Neural crest cell (in vitro differentiated cells): ENCODE measurements at regions not wholly inside any gene's neighbourhood (a gene's known extent, or its start where the extent isn't known, plus 50 kb on each side); places are given as distances from the start of the nearest gene placed in this dataset.

ENCODE experiments used
- DNase-seq: peaks from one replicate; pipeline ENCODE4 v3.0.0; 2021; ENCODE audit warnings: low read depth, mixed read lengths, low spot score
- H3K27ac Mint-ChIP-seq: one replicate; pipeline ENCODE4 v1.8.0; 2021; ENCODE audit warnings: mild to moderate bottlenecking, mixed read lengths; ENCODE audit not compliant: unreplicated experiment
- H3K27me3 Mint-ChIP-seq: 2 replicates; pipeline ENCODE4 v1.8.0; 2021; ENCODE audit warnings: low read depth, mild to moderate bottlenecking, mixed read lengths
- H3K36me3 Mint-ChIP-seq: 2 replicates; pipeline ENCODE4 v1.8.0; 2021; ENCODE audit warnings: low read depth, mild to moderate bottlenecking, mixed read lengths
- H3K4me1 Mint-ChIP-seq: 2 replicates; pipeline ENCODE4 v1.8.0; 2021; ENCODE audit warnings: mixed read lengths
- H3K4me3 Mint-ChIP-seq: one replicate; pipeline ENCODE4 v1.8.0; 2021; ENCODE audit warnings: mild to moderate bottlenecking, mixed read lengths
- H3K9me3 Mint-ChIP-seq: 2 replicates; pipeline ENCODE4 v1.8.0; 2021; ENCODE audit warnings: mixed read lengths
- CTCF ChIP-seq: fragments of 200-600 bp; sonication (generic); conservative IDR thresholded peaks from 2 replicates; pipeline ENCODE4 v1.5.0; 2021; ENCODE audit warnings: antibody characterized with exemption, mild to moderate bottlenecking

DNA sequence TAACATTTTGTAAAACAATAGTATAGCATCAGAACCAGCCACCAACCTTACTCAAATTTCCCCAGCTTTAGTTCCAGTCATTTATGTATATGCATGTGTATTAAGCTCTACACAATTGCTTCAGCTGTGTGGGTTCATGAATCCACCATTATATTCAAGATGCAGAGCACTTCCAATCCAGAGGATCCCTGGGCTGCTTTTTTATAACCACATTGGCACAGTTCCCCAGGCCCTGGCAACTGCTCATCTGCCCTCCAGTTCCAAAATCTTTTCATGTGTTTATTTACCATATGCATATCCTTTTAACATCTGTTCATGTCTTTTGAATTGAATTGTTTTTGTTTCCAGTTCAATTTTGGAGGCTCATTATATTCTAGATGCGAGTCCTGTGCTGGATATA is 482.9 kb upstream of the HS6ST1 start:
- Mint-ChIP-seq H3K27ac (no peak overlapping the region), H3K9me3 (no peaks in the 10 kb centered on the region), H3K4me1 (no peaks in the 10 kb centered on the region), H3K27me3 (no peaks in the 10 kb centered on the region), H3K4me3 (no peak overlapping the region), H3K36me3 (no peaks in the 10 kb centered on the region)
- no peak for DNase-seq
- no peak for TF ChIP-seq CTCF

DNA sequence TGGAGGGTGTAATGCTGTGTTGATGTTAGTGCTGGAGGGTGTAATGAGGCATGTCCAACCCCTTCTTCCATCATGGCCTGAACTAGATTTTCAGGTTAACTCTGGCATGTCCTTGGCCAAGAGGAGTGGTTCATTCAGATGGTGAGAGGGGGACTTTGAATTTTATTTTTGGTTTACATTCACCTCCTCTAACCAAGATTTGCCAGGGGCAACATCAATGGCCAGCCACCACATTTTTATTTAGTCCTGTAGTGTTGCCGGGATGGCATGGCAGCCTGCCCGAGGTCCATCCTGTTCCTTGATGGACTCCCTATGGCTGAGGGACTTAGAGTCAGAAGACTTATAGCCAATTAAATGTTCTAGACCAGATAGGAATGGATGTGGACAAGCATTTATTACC is 484.6 kb upstream of the HS6ST1 start:
- no peaks in the 10 kb centered on the region for H3K27me3 Mint-ChIP-seq
- peaks cover 4% of the 10 kb centered on the region for H3K36me3 Mint-ChIP-seq
- H3K9me3 Mint-ChIP-seq = peaks cover 6% of the 10 kb centered on the region
- H3K27ac Mint-ChIP-seq = no peak overlapping the region
- no peaks in the 10 kb centered on the region for H3K4me1 Mint-ChIP-seq
- DNase-seq = no peak
- H3K4me3 Mint-ChIP-seq = no peak overlapping the region
- no peak for TF ChIP-seq CTCF

DNA sequence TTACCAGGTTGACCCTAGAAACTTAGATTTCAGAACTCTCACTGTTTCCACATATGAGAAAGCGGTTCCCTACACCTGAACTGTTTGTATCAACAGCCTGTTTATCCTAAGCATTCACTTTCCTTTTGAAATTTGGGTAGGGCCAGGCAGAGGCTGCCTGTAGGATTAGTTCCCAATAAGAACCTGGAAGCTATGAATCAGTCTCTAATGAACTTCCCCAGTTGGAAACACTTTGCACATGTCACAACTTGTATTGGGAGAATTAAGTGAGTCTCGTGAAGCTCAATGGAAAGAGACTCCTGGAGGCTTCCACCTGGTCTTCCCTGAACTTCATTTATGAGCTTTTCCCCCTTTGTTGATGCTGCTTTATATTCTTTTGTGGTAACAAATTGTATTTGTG is 486.6 kb upstream of the HS6ST1 start:
- no peak for DNase-seq

GRCh38 chr2:128805918-128806317 is 487.2 kb upstream of the HS6ST1 start:
- Mint-ChIP-seq H3K4me1 (no peaks in the 10 kb centered on the region), H3K4me3 (no peak overlapping the region), H3K9me3 (peaks cover 16% of the 10 kb centered on the region), H3K27ac (no peak overlapping the region), H3K36me3 (peaks cover 7% of the 10 kb centered on the region), H3K27me3 (no peaks in the 10 kb centered on the region)
- no peak for TF ChIP-seq CTCF
- no peak for DNase-seq

More for the DNA sequence above, 486.6 kb upstream of the HS6ST1 start:
- H3K9me3 Mint-ChIP-seq = peaks cover 11% of the 10 kb centered on the region
- H3K4me3 Mint-ChIP-seq = no peak overlapping the region
- H3K4me1 Mint-ChIP-seq = no peaks in the 10 kb centered on the region
- peaks cover 7% of the 10 kb centered on the region for H3K36me3 Mint-ChIP-seq
- H3K27ac Mint-ChIP-seq = no peak overlapping the region
- no peak for TF ChIP-seq CTCF
- no peaks in the 10 kb centered on the region for H3K27me3 Mint-ChIP-seq

- no peak overlapping the region for H3K4me3 Mint-ChIP-seq
Measured at GRCh38 chr2:128807317-128807716, 488.6 kb upstream of the HS6ST1 start.

More at GRCh38 chr2:128807317-128807716, 488.6 kb upstream of the HS6ST1 start:
- DNase-seq = no peak
- Mint-ChIP-seq H3K4me1 (no peaks in the 10 kb centered on the region), H3K27ac (no peak overlapping the region), H3K27me3 (no peaks in the 10 kb centered on the region), H3K36me3 (peaks cover 7% of the 10 kb centered on the region), H3K9me3 (peaks cover 16% of the 10 kb centered on the region)
- no peak for TF ChIP-seq CTCF
